ENCODE measurements at regions not wholly inside any gene's neighbourhood (a gene's known extent, or its start where the extent isn't known, plus 50 kb on each side); places are given as distances from the start of the nearest gene placed in this dataset.

DNA sequence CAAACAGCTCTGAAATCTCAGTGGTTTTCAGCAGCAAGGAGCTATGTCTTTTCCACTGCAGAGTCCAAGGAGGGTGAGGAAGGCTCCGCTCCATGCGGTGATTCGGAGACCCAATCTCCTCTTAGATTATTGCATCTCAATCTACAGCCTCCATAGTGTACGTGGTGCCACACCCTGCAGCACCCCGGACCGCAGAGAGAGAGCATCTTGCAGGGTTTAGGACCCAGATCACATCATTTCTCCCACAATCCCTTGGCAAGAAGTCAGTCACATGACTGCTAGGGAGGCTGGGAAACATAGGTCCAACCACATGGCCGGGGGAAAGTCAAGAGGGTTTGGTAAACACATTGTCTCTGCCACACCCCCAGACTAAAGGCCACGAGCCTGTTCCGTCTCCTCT, 209.4 kb upstream of the TMEM132C start:
- no peak overlapping the region for H2AFZ ChIP-seq (replicated peaks)
- no peaks in the 10 kb centered on the region for H3K79me2 ChIP-seq (ENCODE audit: low read depth)
- H3K9me3 Mint-ChIP-seq, result no peaks in the 10 kb centered on the region
- H3K27me3 Mint-ChIP-seq (ENCODE audit: insufficient read depth, low read depth), result peaks cover 4% of the 10 kb centered on the region
- H4K20me1 ChIP-seq (ENCODE audit: low read depth), result no peaks in the 10 kb centered on the region
- TF ChIP-seq CTCF (IDR thresholded peaks at IDR 0.05), result no peak
- no peak for TF ChIP-seq EZH2phosphoT487 (IDR thresholded peaks at IDR 0.05)
- no peak for TF ChIP-seq EZH2 (IDR thresholded peaks at IDR 0.05)
- H3K36me3 Mint-ChIP-seq, result no peaks in the 10 kb centered on the region
- H3K36me3 ChIP-seq, result no peaks in the 10 kb centered on the region
- no peak for DNase-seq (ENCODE audit: low spot score)
- no peak overlapping the region for H3K9ac ChIP-seq
- H3K4me3 ChIP-seq, result no peak overlapping the region
- no peaks in the 10 kb centered on the region for H3F3A ChIP-seq (ENCODE audit: low read depth)
- H3K27ac ChIP-seq, result no peak overlapping the region
- no peak overlapping the region for H3K4me2 ChIP-seq
- no peaks in the 10 kb centered on the region for H3K9me3 ChIP-seq (ENCODE audit: low read depth)
- H3K4me1 ChIP-seq, result peaks cover 3% of the 10 kb centered on the region
- H3K4me3 Mint-ChIP-seq, result no peak overlapping the region
- peaks cover 17% of the 10 kb centered on the region for H3K4me1 Mint-ChIP-seq
- H3K27ac Mint-ChIP-seq, result no peak overlapping the region
- no peaks in the 10 kb centered on the region for H3K27me3 ChIP-seq

- DNase-seq (ENCODE audit: low spot score), result no peak
- H3K4me3 ChIP-seq, result no peak overlapping the region
Measured at GRCh38 chr12:128059621-128060370, 207.2 kb upstream of the TMEM132C start.

GRCh38 chr12:128068211-128068610, 198.8 kb upstream of the TMEM132C start:
- Histone ChIP-seq H3K79me2 (ENCODE audit: low read depth) (no peaks in the 10 kb centered on the region), H3K36me3 (no peaks in the 10 kb centered on the region), H4K20me1 (ENCODE audit: low read depth) (no peaks in the 10 kb centered on the region), H3K9ac (no peak overlapping the region), H3K4me2 (no peak overlapping the region), H2AFZ (replicated peaks) (no peak overlapping the region), H3K4me1 (no peaks in the 10 kb centered on the region), H3K4me3 (no peak overlapping the region), H3K27ac (no peak overlapping the region), H3K27me3 (no peaks in the 10 kb centered on the region), H3K9me3 (ENCODE audit: low read depth) (no peaks in the 10 kb centered on the region), H3F3A (ENCODE audit: low read depth) (no peaks in the 10 kb centered on the region)
- H3K4me3 Mint-ChIP-seq, result no peak overlapping the region
- H3K36me3 Mint-ChIP-seq, result no peaks in the 10 kb centered on the region
- peaks cover 10% of the 10 kb centered on the region for H3K27me3 Mint-ChIP-seq (ENCODE audit: insufficient read depth, low read depth)
- no peaks in the 10 kb centered on the region for H3K9me3 Mint-ChIP-seq
- TF ChIP-seq EZH2phosphoT487 (IDR thresholded peaks at IDR 0.05), result no peak
- TF ChIP-seq CTCF (IDR thresholded peaks at IDR 0.05), result no peak
- no peak for TF ChIP-seq EZH2 (IDR thresholded peaks at IDR 0.05)
- no peak for DNase-seq (ENCODE audit: low spot score)
- no peak overlapping the region for H3K27ac Mint-ChIP-seq
- H3K4me1 Mint-ChIP-seq, result no peaks in the 10 kb centered on the region

More at GRCh38 chr12:128059621-128060370, 207.2 kb upstream of the TMEM132C start:
- Histone ChIP-seq H4K20me1 (ENCODE audit: low read depth) (no peaks in the 10 kb centered on the region), H2AFZ (replicated peaks) (no peak overlapping the region), H3K9ac (no peak overlapping the region), H3K4me2 (no peak overlapping the region), H3K4me1 (peaks cover 3% of the 10 kb centered on the region), H3K27ac (no peak overlapping the region), H3F3A (ENCODE audit: low read depth) (no peaks in the 10 kb centered on the region), H3K79me2 (ENCODE audit: low read depth) (no peaks in the 10 kb centered on the region), H3K9me3 (ENCODE audit: low read depth) (no peaks in the 10 kb centered on the region), H3K36me3 (no peaks in the 10 kb centered on the region), H3K27me3 (no peaks in the 10 kb centered on the region)
- Mint-ChIP-seq H3K4me1 (peaks cover 17% of the 10 kb centered on the region), H3K9me3 (no peaks in the 10 kb centered on the region), H3K36me3 (no peaks in the 10 kb centered on the region), H3K27me3 (ENCODE audit: insufficient read depth, low read depth) (peaks cover 4% of the 10 kb centered on the region), H3K4me3 (no peak overlapping the region), H3K27ac (no peak overlapping the region)
- TF ChIP-seq CTCF (IDR thresholded peaks at IDR 0.05) (no peak), EZH2 (IDR thresholded peaks at IDR 0.05) (no peak), EZH2phosphoT487 (IDR thresholded peaks at IDR 0.05) (no peak)
